GM12878 (cell line): ENCODE measurements at regions not wholly inside any gene's neighbourhood (a gene's known extent, or its start where the extent isn't known, plus 50 kb on each side); places are given as distances from the start of the nearest gene placed in this dataset.

Experiments used
- ATAC-seq: fragments of 200-7000 bp; cut with Tn5 transposase; 3 replicates; pipeline ENCODE4 v1.9.1; 2020; ENCODE audit warnings: mild to moderate bottlenecking, moderate library complexity
- BruUV-seq: library from RNA; stranded (reverse); fragments of 400-500 nt; replicated peaks from 2 replicates; lab custom pipeline; 2021; lab: Mats Ljungman, UMichigan
- CTCF ChIA-PET: fragments of 300-600 bp; sonication (Branson Sonifier 250); formaldehyde crosslinking; extraction: SDS; loops from one replicate; lab custom pipeline; 2021; ENCODE audit warnings: inconsistent platforms; lab: Yijun Ruan, JAX
- POLR2A ChIA-PET: fragments of 350-600 bp; formaldehyde crosslinking; extraction: SDS; loops from one replicate; lab custom pipeline; 2021; ENCODE audit warnings: inconsistent platforms; lab: Charles Lee
- RAD21 ChIA-PET: fragments of 300-600 bp; sonication (Branson Sonifier 250); formaldehyde crosslinking; loops from one replicate; lab custom pipeline; 2023; ENCODE audit warnings: antibody characterized with exemption; ENCODE audit not compliant: unreplicated experiment; lab: Charles Lee
- SMC1A ChIA-PET: fragments of 300-600 bp; sonication (Branson Sonifier 250); formaldehyde crosslinking; loops from one replicate; lab custom pipeline; 2023; ENCODE audit not compliant: unreplicated experiment, uncharacterized antibody; lab: Charles Lee
- DNase-seq: peaks from one replicate; pipeline ENCODE4 v3.0.0-alpha.2; 2011; ENCODE audit warnings: low read depth, low spot score
- FAIRE-seq: peaks from 3 replicates; lab custom pipeline; 2011; peaks lifted over from hg19 to GRCh38; lab: Jason Lieb, UNC
- H2AFZ ChIP-seq: 2 replicates; pipeline ENCODE4 v1.6.0; 2011; ENCODE audit warnings: low read depth, low read length, control low read depth; ENCODE audit not compliant: control insufficient read depth
- H3K27ac ChIP-seq: 2 replicates; pipeline ENCODE4 v1.5.1; 2011; ENCODE audit warnings: control low read depth; ENCODE audit not compliant: control insufficient read depth, insufficient read depth
- H3K27me3 ChIP-seq, 2 experiments: replicated peaks in 1 of 2; 2 replicates each; pipeline versions ENCODE4 v1.6.0 to v1.6.1; 2011; ENCODE audit warnings: low read length in 1 of 2; ENCODE audit not compliant: control insufficient read depth in 2 of 2, insufficient read depth in 2 of 2
- H3K36me3 ChIP-seq, 2 experiments: 2 replicates each; pipeline ENCODE4 v1.5.1; 2011; ENCODE audit warnings: low read length in 1 of 2; ENCODE audit not compliant: control insufficient read depth in 2 of 2, insufficient read depth in 2 of 2
- H3K4me1 ChIP-seq: 2 replicates; pipeline ENCODE4 v1.6.1; 2011; ENCODE audit warnings: mild to moderate bottlenecking, low read length, moderate library complexity, mixed read lengths; ENCODE audit not compliant: control insufficient read depth, insufficient read depth
- H3K4me2 ChIP-seq: 2 replicates; pipeline ENCODE4 v1.6.0; 2011; ENCODE audit warnings: control low read depth; ENCODE audit not compliant: control insufficient read depth, insufficient read depth
- H3K4me3 ChIP-seq: fragments of 200-600 bp; sonication (generic); 2 replicates; pipeline ENCODE4 v1.5.1; 2016
- H3K79me2 ChIP-seq: 2 replicates; pipeline ENCODE4 v1.6.0; 2011; ENCODE audit warnings: low read length; ENCODE audit not compliant: control insufficient read depth, insufficient read depth
- H3K9ac ChIP-seq: 2 replicates; pipeline ENCODE4 v1.8.0; 2011; ENCODE audit warnings: low read length, control low read depth, mixed read lengths; ENCODE audit not compliant: control insufficient read depth, insufficient read depth
- H3K9me3 ChIP-seq: replicated peaks from 3 replicates; pipeline ENCODE4 v1.5.1; 2011; ENCODE audit warnings: mild to moderate bottlenecking, low read length; ENCODE audit not compliant: control insufficient read depth, insufficient read depth
- H4K20me1 ChIP-seq: 2 replicates; pipeline ENCODE4 v1.6.0; 2011; ENCODE audit not compliant: control insufficient read depth, insufficient read depth
- FOS ChIP-seq: IDR thresholded peaks from 3 replicates; pipeline ENCODE4 v1.6.1; 2011; ENCODE audit warnings: borderline replicate concordance; ENCODE audit not compliant: insufficient read length; ENCODE audit errors: extremely low read depth
- ZBTB11 ChIP-seq: fragments of 450-650 bp; formaldehyde crosslinking; IDR thresholded peaks from 2 replicates; pipeline ENCODE4 v1.5.0; 2022; ENCODE audit warnings: mild to moderate bottlenecking, missing genetic modification characterization
- ZBTB33 ChIP-seq: fragments of 450-650 bp; IDR thresholded peaks from 2 replicates; pipeline ENCODE4 v1.6.1; 2017; ENCODE audit warnings: mild to moderate bottlenecking
- WGBS: methylation state at CpG from one replicate; pipeline ENCODE4 v1.1.6; 2016; ENCODE audit warnings: low lambda C conversion rate; ENCODE audit not compliant: insufficient replicate concordance, insufficient coverage; ENCODE audit errors: missing lambda C conversion rate; 5-methylcytosine and 5-hydroxymethylcytosine counted together
- in situ Hi-C: fragments of 300-500 bp; cut with MboI; formaldehyde crosslinking; loops from 9 replicates; pipeline ENCODE4 v1.14.3; 2018; ENCODE audit warnings: mixed read lengths
- intact Hi-C: fragments of 100-400 bp; cut with micrococcal nuclease; formaldehyde crosslinking; loops from one replicate; pipeline ENCODE4 v1.14.2; 2022; ENCODE audit not compliant: unreplicated experiment

- ATAC-seq, result no peak
- POLR2A ChIA-PET, result no interaction called here
- no TSS peak for BruUV-seq
Measured at GRCh38 chr1:34278211-34278610, 101.5 kb downstream of the C1orf94 start.

More at GRCh38 chr1:34278211-34278610, 101.5 kb downstream of the C1orf94 start:
- FAIRE-seq (no peak), DNase-seq (no peak)
- TF ChIP-seq ZBTB11 (CRISPR knock-in tag) (no peak), ZBTB33 (no peak), FOS (no peak)
- no peaks in the 10 kb centered on the region for H4K20me1 ChIP-seq
- H3K27ac ChIP-seq, result no peak overlapping the region
- no peaks in the 10 kb centered on the region for H3K4me1 ChIP-seq
- H3K4me2 ChIP-seq, result no peak overlapping the region
- H3K79me2 ChIP-seq, result no peaks in the 10 kb centered on the region
- ChIA-PET CTCF (no interaction called here), SMC1A (no interaction called here), RAD21 (no interaction called here)
- H3K27me3 ChIP-seq, result no peaks in the 10 kb centered on the region
- no peak overlapping the region for H3K4me3 ChIP-seq
- WGBS, result 13% methylated on average over 4 of the region's 4 CpGs
- no peaks in the 10 kb centered on the region for H3K9me3 ChIP-seq
- no peaks in the 10 kb centered on the region for H3K36me3 ChIP-seq
- H3K9ac ChIP-seq, result no peak overlapping the region
- H2AFZ ChIP-seq, result no peak overlapping the region
- intact Hi-C loops (no loop called here), in situ Hi-C loops (no loop called here)
